Fibroblast of lung (primary cell): ENCODE measurements at regions not wholly inside any gene's neighbourhood (a gene's known extent, or its start where the extent isn't known, plus 50 kb on each side); places are given as distances from the start of the nearest gene placed in this dataset.

ENCODE experiments used
- EZH2 ChIP-seq: IDR thresholded peaks from 2 replicates; pipeline ENCODE4 v1.5.1; 2012; ENCODE audit warnings: low read length, control low read depth, mild to moderate bottlenecking; ENCODE audit errors: missing control alignments
- TF ChIP-seq, protein P1 (sequence below), 2 donors: IDR thresholded peaks in 1 of 2; conservative IDR thresholded peaks in 1 of 2; 1 replicate in 1 of 2; 2 replicates in 1 of 2; pipeline ENCODE4 v1.5.1; 2011 to 2012; ENCODE audit warnings: low read length in 2 of 2, control low read depth in 1 of 2, inconsistent platforms in 1 of 2, low read depth in 1 of 2, mild to moderate bottlenecking in 1 of 2

DNA sequence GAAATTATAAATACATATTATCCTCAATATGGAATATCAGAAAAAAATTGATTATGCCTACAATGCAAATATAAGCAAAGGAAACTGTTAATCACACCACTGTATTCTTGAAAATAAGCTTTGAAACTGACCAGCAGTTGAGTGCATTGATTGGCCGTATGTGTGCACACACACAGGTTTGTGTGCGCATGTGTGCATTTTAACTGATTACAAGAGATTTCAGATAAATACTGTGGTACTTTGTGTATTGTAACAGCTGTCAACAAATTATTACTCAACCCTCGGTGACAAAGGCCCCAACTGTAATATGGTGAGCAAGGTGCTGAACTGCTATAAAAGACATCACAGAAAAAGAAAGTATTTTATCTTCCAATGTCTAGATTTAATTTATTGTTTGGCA, 1238.9 kb upstream of the ALCAM start:
- TF ChIP-seq EZH2, result no peak
- TF ChIP-seq, protein P1, sequence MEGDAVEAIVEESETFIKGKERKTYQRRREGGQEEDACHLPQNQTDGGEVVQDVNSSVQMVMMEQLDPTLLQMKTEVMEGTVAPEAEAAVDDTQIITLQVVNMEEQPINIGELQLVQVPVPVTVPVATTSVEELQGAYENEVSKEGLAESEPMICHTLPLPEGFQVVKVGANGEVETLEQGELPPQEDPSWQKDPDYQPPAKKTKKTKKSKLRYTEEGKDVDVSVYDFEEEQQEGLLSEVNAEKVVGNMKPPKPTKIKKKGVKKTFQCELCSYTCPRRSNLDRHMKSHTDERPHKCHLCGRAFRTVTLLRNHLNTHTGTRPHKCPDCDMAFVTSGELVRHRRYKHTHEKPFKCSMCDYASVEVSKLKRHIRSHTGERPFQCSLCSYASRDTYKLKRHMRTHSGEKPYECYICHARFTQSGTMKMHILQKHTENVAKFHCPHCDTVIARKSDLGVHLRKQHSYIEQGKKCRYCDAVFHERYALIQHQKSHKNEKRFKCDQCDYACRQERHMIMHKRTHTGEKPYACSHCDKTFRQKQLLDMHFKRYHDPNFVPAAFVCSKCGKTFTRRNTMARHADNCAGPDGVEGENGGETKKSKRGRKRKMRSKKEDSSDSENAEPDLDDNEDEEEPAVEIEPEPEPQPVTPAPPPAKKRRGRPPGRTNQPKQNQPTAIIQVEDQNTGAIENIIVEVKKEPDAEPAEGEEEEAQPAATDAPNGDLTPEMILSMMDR (conservative IDR thresholded peaks at IDR 0.05 in 1 of 2, IDR thresholded peaks at IDR 0.05 in 1 of 2; ENCODE audit: low read depth in 1 of 2, low read length in 2 of 2), result no peak
